Heart right ventricle (tissue), 16 donors: ENCODE measurements at regions not wholly inside any gene's neighbourhood (a gene's known extent, or its start where the extent isn't known, plus 50 kb on each side); places are given as distances from the start of the nearest gene placed in this dataset.

Experiments
- ATAC-seq, 8 donors: fragments of 200-7000 bp; cut with Tn5 transposase; one replicate each; pipeline ENCODE4 v1.9.1; 2020; ENCODE audit warnings: mild to moderate bottlenecking in 8 of 8, moderate library complexity in 8 of 8, moderate number of reproducible peaks in 1 of 8
- DNase-seq, 2 donors: peaks; one replicate each; pipeline ENCODE4 v3.0.0-alpha.2; 2020
- H3K27ac ChIP-seq, 10 donors: fragments of 200-600 bp; sonication (generic) in 2 of 10; one replicate each; pipeline versions ENCODE4 v1.5.0 to v1.8.0; 2020 to 2022; ENCODE audit warnings: mild to moderate bottlenecking in 3 of 10
- H3K27me3 ChIP-seq, 7 donors: fragments of 200-600 bp; one replicate each; pipeline ENCODE4 v1.8.0; 2021 to 2022; ENCODE audit warnings: mild to moderate bottlenecking in 2 of 7
- H3K36me3 ChIP-seq, 9 donors: fragments of 200-600 bp; sonication (generic) in 1 of 9; one replicate each; pipeline versions ENCODE4 v1.5.0 to v1.8.0; 2020 to 2022; ENCODE audit warnings: mild to moderate bottlenecking in 2 of 9
- H3K4me1 ChIP-seq, 9 donors: fragments of 200-600 bp; sonication (generic) in 1 of 9; one replicate each; pipeline versions ENCODE4 v1.5.0 to v1.8.0; 2020 to 2022; ENCODE audit warnings: mild to moderate bottlenecking in 4 of 9
- H3K4me3 ChIP-seq, 10 donors: fragments of 200-600 bp; sonication (generic) in 2 of 10; one replicate each; pipeline versions ENCODE4 v1.5.0 to v1.8.0; 2020 to 2022; ENCODE audit warnings: mild to moderate bottlenecking in 7 of 10, moderate library complexity in 2 of 10
- H3K9me3 ChIP-seq, 11 donors: fragments of 200-600 bp in 10 of 11; sonication (generic) in 2 of 11; one replicate each; pipeline versions ENCODE4 v1.5.0 to v1.8.0; 2013 to 2022; ENCODE audit warnings: mild to moderate bottlenecking in 2 of 11, control low read depth in 1 of 11, moderate library complexity in 1 of 11
- CTCF ChIP-seq, 9 donors: fragments of 200-600 bp; sonication (generic) in 2 of 9; IDR thresholded peaks; one replicate each; pipeline versions ENCODE4 v1.5.0 to v1.8.0; 2021 to 2022; ENCODE audit warnings: antibody characterized with exemption in 9 of 9, mild to moderate bottlenecking in 5 of 9, moderate library complexity in 1 of 9
- WGBS, 2 donors: extraction: QIAGEN DNeasy Blood & Tissue Kit; methylation state at CpG; one replicate each; pipeline ENCODE4 v1.1.7; 2013; ENCODE audit warnings: inconsistent platforms in 1 of 2; 5-methylcytosine and 5-hydroxymethylcytosine counted together
- intact Hi-C, 10 donors: fragments of 100-400 bp; cut with DNase I; formaldehyde crosslinking; loops; one replicate each; pipeline versions ENCODE4 v1.11.1 to v1.14.2; 2022
- donor health status: Arrhythmogenic right ventricular cardiomyopathy.
- donor health status: ischemic (EF 13 %, LVEDD 7.1; RV severe dilation, severe dysfunction).
- donor health status: healthy with polysubstance abuse.
- donor health status: DM: no; HTN: yes; CAD: no.
- donor health status: DM: no; HTN: no; CAD: no.
- donor health status: ischemic (EF 25% LVEDD 6.9; RV normal size, moderate dysfunction).
- donor health status: ischemic (EF 25% LVEDD 5.7; RV mildly dilated, moderate dysfunction).
- donor health status: healthy.
- donor health status: DM: yes; HTN: yes; CAD: no.
- donor health status: Ischemic cardiomyopathy.
- donor health status: ischemic (EF 35%, LVEDD 5.7; RV mildly dilated, moderate dysfunction).
- donor health status: nonischemic (EF 11% LVEDD 7.7; RV severe dilation, severe dysfunction).
- donor health status: DM: yes; HTN: yes; CAD: no.
- donor health status: PGD.
- donor health status: ischemic (EF 29% LVEDD 5.4; RV normal size, mild dysfunction).
- donor health status: nonischemic (EF 23%, LVEDD 6.1; RV moderate dilation, normal function).

- no peaks in the 10 kb centered on the region for H3K36me3 ChIP-seq
- peaks cover 0 to 21% (median 6%) of the 10 kb centered on the region in 9 donors for H3K4me1 ChIP-seq
- TF ChIP-seq CTCF (IDR thresholded peaks at IDR 0.05), result peak in 5 of 9 donors; percentile 11 to 37 (median 23)
- H3K27ac ChIP-seq, result no peak overlapping the region
- H3K4me3 ChIP-seq, result peak overlapping the region in 1 of 10 donors; percentile 8
- H3K27me3 ChIP-seq, result peaks cover 0 to 4% (median 0%) of the 10 kb centered on the region in 7 donors
- peak in 3 of 8 donors; percentile 26 to 52 (median 45) for ATAC-seq
- intact Hi-C loops, result no loop called here
- peaks cover 0 to 5% (median 0%) of the 10 kb centered on the region in 11 donors for H3K9me3 ChIP-seq
- DNase-seq, result no peak
- 81 to 83% methylated on average over 17 of the region's 17 CpGs for WGBS, 2 donors
Measured at GRCh38 chr6:227074-227782, 65.1 kb upstream of the DUSP22 start.

GRCh38 chr6:227812-228338 is 64.4 kb upstream of the DUSP22 start:
- WGBS, 2 donors, result 78% methylated on average over 9 of the region's 9 CpGs

GRCh38 chr6:228881-229651 is 63.2 kb upstream of the DUSP22 start:
- DNase-seq (no peak), ATAC-seq (no peak)
- intact Hi-C loops, result no loop called here
- H3K27me3 ChIP-seq, result peaks cover 0 to 4% (median 0%) of the 10 kb centered on the region in 7 donors
- peaks cover 0 to 21% (median 6%) of the 10 kb centered on the region in 9 donors for H3K4me1 ChIP-seq
- peaks cover 0 to 5% (median 0%) of the 10 kb centered on the region in 11 donors for H3K9me3 ChIP-seq
- no peaks in the 10 kb centered on the region for H3K36me3 ChIP-seq
- H3K4me3 ChIP-seq, result no peak overlapping the region
- no peak overlapping the region for H3K27ac ChIP-seq
- no peak for TF ChIP-seq CTCF (IDR thresholded peaks at IDR 0.05)
- WGBS, 2 donors, result 82 to 85% methylated on average over 15 of the region's 15 CpGs

More at GRCh38 chr6:227812-228338, 64.4 kb upstream of the DUSP22 start:
- Histone ChIP-seq H3K4me1 (peaks cover 0 to 21% (median 6%) of the 10 kb centered on the region in 9 donors), H3K4me3 (no peak overlapping the region), H3K9me3 (peaks cover 0 to 5% (median 0%) of the 10 kb centered on the region in 11 donors), H3K36me3 (no peaks in the 10 kb centered on the region), H3K27me3 (peaks cover 0 to 4% (median 0%) of the 10 kb centered on the region in 7 donors), H3K27ac (no peak overlapping the region)
- intact Hi-C loops, result no loop called here
- TF ChIP-seq CTCF (IDR thresholded peaks at IDR 0.05), result no peak
- no peak for ATAC-seq
- no peak for DNase-seq

- WGBS, 2 donors, result 86 to 90% methylated on average over 4 of the region's 4 CpGs
Measured at GRCh38 chr6:231779-232178, 60.5 kb upstream of the DUSP22 start.

More at GRCh38 chr6:231779-232178, 60.5 kb upstream of the DUSP22 start:
- intact Hi-C loops, result no loop called here
- Histone ChIP-seq H3K27me3 (peaks cover 0 to 3% (median 0%) of the 10 kb centered on the region in 7 donors), H3K36me3 (no peaks in the 10 kb centered on the region), H3K9me3 (peaks cover 0 to 5% (median 0%) of the 10 kb centered on the region in 11 donors), H3K27ac (no peak overlapping the region), H3K4me1 (peaks cover 0 to 25% (median 0%) of the 10 kb centered on the region in 9 donors), H3K4me3 (no peak overlapping the region)
- no peak for TF ChIP-seq CTCF (IDR thresholded peaks at IDR 0.05)
- no peak for DNase-seq
- ATAC-seq, result no peak
